HFFc6 (cell line): ENCODE measurements at regions not wholly inside any gene's neighbourhood (a gene's known extent, or its start where the extent isn't known, plus 50 kb on each side); places are given as distances from the start of the nearest gene placed in this dataset.

ENCODE experiments used
- DNase-seq: peaks from one replicate; pipeline ENCODE4 v3.0.0-alpha.2; 2018
- H3K27ac Mint-ChIP-seq: 2 replicates; pipeline ENCODE4 v1.8.0; 2020; ENCODE audit warnings: mild to moderate bottlenecking, mixed read lengths
- H3K27me3 Mint-ChIP-seq: 2 replicates; pipeline ENCODE4 v1.8.0; 2021; ENCODE audit warnings: mild to moderate bottlenecking, moderate library complexity, mixed read lengths; ENCODE audit not compliant: insufficient read depth
- H3K36me3 Mint-ChIP-seq: 2 replicates; pipeline ENCODE4 v1.8.0; 2021; ENCODE audit warnings: low read depth, mixed read lengths
- H3K4me1 Mint-ChIP-seq: 2 replicates; pipeline ENCODE4 v1.8.0; 2020; ENCODE audit warnings: low read depth, mixed read lengths
- H3K4me3 Mint-ChIP-seq: 2 replicates; pipeline ENCODE4 v1.8.0; 2020; ENCODE audit warnings: mild to moderate bottlenecking, moderate library complexity, mixed read lengths
- H3K9me3 Mint-ChIP-seq: 2 replicates; pipeline ENCODE4 v1.8.0; 2020; ENCODE audit warnings: mild to moderate bottlenecking, mixed read lengths
- TF ChIP-seq, protein P1 (sequence below): fragments of 200-600 bp; sonication (generic); IDR thresholded peaks from 2 replicates; pipeline ENCODE4 v1.5.0; 2021; ENCODE audit warnings: antibody characterized with exemption, mild to moderate bottlenecking

DNA sequence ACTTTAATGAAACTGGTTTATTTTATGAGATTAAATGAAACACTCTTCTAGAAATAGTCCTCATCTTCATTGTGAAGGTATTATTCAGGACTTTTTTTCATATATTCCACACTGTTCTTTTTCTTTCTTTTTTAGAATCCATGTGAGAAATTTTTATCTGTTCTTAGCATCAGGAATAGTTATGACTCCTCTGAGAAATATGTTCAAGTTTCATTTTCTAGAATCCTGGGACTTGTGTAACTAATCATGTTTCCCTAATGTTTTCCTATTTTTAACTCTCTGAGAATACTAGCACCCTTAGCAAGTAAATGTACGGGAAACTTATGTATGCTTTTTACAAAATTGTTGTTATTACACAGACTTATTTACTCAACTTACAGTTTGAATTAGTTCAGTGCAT is 407.8 kb downstream of the CBLN4 start:
- H3K4me1 Mint-ChIP-seq = no peaks in the 10 kb centered on the region
- no peak overlapping the region for H3K4me3 Mint-ChIP-seq
- TF ChIP-seq, protein P1, sequence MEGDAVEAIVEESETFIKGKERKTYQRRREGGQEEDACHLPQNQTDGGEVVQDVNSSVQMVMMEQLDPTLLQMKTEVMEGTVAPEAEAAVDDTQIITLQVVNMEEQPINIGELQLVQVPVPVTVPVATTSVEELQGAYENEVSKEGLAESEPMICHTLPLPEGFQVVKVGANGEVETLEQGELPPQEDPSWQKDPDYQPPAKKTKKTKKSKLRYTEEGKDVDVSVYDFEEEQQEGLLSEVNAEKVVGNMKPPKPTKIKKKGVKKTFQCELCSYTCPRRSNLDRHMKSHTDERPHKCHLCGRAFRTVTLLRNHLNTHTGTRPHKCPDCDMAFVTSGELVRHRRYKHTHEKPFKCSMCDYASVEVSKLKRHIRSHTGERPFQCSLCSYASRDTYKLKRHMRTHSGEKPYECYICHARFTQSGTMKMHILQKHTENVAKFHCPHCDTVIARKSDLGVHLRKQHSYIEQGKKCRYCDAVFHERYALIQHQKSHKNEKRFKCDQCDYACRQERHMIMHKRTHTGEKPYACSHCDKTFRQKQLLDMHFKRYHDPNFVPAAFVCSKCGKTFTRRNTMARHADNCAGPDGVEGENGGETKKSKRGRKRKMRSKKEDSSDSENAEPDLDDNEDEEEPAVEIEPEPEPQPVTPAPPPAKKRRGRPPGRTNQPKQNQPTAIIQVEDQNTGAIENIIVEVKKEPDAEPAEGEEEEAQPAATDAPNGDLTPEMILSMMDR = no peak
- H3K27me3 Mint-ChIP-seq = no peaks in the 10 kb centered on the region
- H3K27ac Mint-ChIP-seq = no peak overlapping the region
- DNase-seq = no peak
- peaks cover 54% of the 10 kb centered on the region for H3K9me3 Mint-ChIP-seq
- H3K36me3 Mint-ChIP-seq = no peaks in the 10 kb centered on the region; the same call in 1 of the 2 replicates

DNA sequence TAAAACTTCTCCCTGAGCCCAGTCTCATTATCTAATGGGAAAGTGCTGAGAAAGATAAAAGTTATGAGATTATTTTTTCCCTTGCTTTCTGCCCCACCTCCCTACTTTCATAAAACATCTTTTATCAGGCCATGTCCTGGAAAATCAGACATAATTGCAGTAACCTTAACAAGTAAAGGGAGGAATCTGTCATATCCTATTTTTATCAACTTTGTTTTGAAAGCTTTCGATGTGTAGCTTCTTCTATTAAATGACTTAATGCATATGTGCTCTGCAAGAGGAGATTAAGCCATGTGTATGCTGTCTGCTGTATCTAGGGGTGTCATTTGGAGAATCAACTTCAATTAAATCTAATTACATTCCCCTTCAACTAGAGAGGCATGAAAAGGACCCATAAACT is 408.9 kb downstream of the CBLN4 start:
- peaks cover 49% of the 10 kb centered on the region for H3K9me3 Mint-ChIP-seq
- no peaks in the 10 kb centered on the region for H3K27me3 Mint-ChIP-seq
- H3K36me3 Mint-ChIP-seq = no peaks in the 10 kb centered on the region; the same call in 1 of the 2 replicates
- no peak for DNase-seq
- H3K27ac Mint-ChIP-seq = no peak overlapping the region
- TF ChIP-seq, protein P1 = no peak
- no peak overlapping the region for H3K4me3 Mint-ChIP-seq
- no peaks in the 10 kb centered on the region for H3K4me1 Mint-ChIP-seq

DNA sequence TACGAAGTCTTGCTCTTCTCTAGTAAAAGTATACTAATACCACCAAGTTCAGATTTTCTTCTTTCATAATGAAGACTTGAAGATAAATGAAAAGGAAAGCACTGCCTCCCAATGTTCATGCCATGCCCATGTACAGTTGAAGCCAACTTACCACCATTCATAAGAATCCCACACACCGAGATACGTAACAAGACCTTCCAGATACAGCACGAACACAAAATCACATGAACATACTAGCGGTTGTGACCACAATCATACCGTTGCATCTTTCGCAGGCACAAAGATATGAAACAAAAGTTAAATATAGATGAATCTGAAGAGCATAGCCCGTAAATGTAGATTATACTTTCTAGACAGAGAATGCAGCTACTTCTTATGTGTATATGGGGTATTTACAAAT is 412.5 kb downstream of the CBLN4 start:
- Mint-ChIP-seq H3K27me3 (no peaks in the 10 kb centered on the region), H3K9me3 (peaks cover 51% of the 10 kb centered on the region), H3K4me1 (no peaks in the 10 kb centered on the region), H3K36me3 (no peaks in the 10 kb centered on the region; the same call in 1 of the 2 replicates), H3K27ac (no peak overlapping the region), H3K4me3 (no peak overlapping the region)
- TF ChIP-seq, protein P1 = no peak
- DNase-seq = no peak

DNA sequence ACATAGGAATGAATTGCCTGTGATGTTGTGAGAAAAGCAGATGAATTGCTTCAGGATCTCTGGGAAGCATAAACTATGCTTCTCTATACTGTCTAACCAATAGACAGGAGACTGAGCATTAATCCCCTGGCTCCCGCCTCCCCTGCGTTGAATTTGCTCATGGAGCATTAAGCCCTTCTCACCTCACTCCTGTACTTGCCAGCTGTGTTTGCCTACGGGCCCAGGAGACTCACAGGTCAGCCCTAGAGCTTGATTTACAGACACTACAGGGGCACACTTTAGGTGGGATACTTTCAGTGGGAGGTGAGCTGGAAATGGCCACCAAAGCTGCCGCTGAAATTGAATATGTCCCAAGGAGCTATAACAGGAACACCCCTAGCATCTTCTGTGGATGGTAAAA is 418.7 kb downstream of the CBLN4 start:
- no peak for DNase-seq
- Mint-ChIP-seq H3K9me3 (peaks cover 39% of the 10 kb centered on the region), H3K27ac (no peak overlapping the region), H3K27me3 (no peaks in the 10 kb centered on the region; the same call in 1 of the 2 replicates), H3K36me3 (no peaks in the 10 kb centered on the region), H3K4me1 (no peaks in the 10 kb centered on the region), H3K4me3 (no peak overlapping the region)
- TF ChIP-seq, protein P1 = no peak

DNA sequence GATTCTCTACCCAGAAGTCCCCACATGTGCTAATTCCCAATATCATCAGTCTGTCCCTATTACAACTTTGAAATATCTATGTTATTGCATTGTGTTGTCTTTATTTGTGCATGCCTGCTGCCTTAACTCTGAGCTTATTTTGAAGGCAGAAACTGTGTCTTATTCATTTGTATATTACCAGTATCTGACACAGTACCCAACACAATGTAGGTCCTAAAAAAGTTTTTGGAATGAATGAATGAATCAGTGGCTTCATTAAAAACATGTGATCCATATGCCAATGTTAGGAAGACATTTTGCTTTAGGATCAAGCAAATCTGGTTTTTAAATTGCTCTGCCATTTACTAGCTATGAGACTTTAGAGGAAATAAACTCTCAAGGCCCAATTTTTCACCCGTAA is 420.4 kb downstream of the CBLN4 start:
- TF ChIP-seq, protein P1 = no peak
- Mint-ChIP-seq H3K27me3 (no peaks in the 10 kb centered on the region; the same call in 1 of the 2 replicates), H3K27ac (no peak overlapping the region), H3K9me3 (peaks cover 31% of the 10 kb centered on the region), H3K4me1 (no peaks in the 10 kb centered on the region), H3K4me3 (no peak overlapping the region), H3K36me3 (no peaks in the 10 kb centered on the region)
- DNase-seq = no peak

DNA sequence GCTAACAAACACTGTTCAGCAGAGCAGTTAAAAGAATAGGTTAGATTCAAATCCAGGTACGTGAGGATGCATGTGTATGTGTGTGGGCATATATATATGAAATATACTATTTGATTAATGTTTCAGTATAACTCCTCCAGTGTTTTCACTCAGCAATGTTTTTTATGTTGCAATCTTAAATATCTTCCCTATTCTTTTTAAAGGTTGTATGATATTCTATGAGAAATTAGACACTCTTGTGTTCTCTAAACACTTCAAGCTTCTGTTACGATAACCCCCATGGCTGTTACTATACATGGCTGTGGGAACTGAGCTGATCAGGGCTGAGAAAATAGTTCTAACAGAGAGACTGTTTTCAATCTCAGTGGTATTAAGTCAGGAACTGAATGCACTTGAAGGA is 421.0 kb downstream of the CBLN4 start:
- Mint-ChIP-seq H3K27me3 (no peaks in the 10 kb centered on the region; the same call in 1 of the 2 replicates), H3K4me1 (no peaks in the 10 kb centered on the region), H3K9me3 (peaks cover 34% of the 10 kb centered on the region), H3K4me3 (no peak overlapping the region), H3K36me3 (no peaks in the 10 kb centered on the region), H3K27ac (no peak overlapping the region)
- DNase-seq = no peak
- TF ChIP-seq, protein P1 = no peak
